ENCODE measurements at regions not wholly inside any gene's neighbourhood (a gene's known extent, or its start where the extent isn't known, plus 50 kb on each side); places are given as distances from the start of the nearest gene placed in this dataset.

DNA sequence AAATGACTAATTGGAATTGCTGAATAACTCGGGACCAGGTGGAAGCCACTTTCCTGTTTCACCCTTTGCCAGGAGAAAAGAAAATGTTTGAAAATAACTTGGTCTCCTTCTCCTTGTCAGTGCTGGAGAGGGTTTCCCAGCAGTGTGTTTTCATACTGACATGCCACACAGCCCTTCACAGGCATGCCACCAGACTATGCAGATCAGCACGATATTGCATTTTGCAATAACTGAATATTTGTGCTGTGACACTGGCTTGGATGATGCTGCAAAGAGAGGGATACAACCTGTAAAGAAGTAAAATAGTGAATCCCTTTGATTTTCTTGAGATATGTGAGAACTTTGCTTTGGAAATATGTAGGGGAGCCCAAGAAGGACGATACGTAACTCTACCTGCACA, 200.0 kb upstream of the NAV2 start:
- no peak for DNase-seq

DNA sequence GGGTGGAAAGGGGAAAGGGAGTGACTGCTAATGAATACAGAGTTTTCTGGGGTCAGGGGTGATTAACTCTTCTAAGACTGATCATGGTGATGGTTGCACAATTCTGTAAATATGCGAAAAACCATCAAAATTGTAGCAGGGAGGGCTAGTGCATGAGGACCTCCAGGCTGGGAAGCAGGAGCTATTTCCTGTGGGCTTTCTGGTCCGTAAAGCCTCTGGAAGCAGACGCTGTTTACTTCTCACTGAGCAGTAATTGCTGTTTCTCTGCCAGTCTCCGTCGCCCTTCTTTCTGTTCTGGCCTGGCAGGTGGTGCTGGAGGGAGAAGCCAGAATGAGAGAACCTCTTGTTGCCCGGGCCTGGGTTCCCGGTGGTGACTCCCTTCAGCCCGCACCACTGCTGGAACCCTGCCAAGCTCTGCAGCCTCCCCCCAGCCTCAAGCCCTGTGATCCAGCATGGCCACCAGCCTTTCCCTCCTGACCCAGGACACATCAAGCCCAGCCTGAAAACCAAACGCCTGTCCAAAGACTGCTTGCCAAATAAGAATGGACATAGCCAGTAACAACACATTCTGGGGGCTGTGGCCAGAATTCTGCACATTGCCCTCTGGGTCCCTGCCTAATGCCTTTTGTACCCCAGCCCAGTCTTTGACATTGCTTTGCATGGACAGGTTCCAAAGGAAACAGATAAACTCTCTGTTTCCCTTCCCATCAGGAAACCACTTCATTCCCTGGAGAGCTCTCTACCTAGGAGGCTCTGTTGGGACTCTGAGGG, 201.0 kb upstream of the NAV2 start:
- no peak for DNase-seq

GRCh38 chr11:19511066-19511412, 201.6 kb upstream of the NAV2 start:
- DNase-seq = no peak

DNA sequence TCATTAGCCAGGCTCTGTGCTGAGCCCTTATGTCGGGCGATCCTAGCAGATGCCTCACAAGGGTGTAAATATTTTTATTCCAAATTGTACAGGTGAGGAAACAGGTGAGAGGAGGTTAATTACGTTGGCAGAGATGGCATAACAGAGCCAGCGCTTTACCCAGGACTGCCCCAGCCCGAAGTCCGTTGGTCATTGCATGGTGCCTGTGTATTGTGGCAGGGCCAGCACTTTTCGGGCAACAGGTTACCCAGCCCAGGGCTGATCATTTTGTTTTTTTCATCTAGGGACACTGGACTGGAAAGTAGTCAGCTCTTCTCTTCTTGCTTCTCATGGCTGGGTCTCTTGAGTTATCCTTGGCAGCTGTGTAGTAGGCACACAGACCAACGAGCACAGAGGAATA, 202.2 kb upstream of the NAV2 start:
- DNase-seq = no peak

DNA sequence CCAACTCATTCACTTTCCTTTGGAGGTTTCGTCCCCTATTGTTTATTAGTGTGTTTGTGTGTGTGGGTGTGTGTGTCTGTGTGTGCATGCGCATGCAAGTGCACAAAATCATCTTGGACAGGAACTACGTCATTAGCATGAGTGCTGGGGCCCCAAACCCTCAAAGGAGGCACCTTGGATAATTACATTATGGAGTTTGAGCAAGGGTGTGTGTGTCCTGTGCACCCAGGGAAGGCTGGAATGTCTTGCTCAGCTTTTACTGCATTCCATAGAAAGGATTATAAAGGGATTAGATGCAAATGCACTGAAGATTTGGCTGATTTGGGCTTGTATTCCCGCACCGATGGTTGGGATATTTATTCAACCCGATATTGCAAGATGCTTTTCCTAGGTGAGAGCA, 203.4 kb upstream of the NAV2 start:
- no peak for DNase-seq

DNA sequence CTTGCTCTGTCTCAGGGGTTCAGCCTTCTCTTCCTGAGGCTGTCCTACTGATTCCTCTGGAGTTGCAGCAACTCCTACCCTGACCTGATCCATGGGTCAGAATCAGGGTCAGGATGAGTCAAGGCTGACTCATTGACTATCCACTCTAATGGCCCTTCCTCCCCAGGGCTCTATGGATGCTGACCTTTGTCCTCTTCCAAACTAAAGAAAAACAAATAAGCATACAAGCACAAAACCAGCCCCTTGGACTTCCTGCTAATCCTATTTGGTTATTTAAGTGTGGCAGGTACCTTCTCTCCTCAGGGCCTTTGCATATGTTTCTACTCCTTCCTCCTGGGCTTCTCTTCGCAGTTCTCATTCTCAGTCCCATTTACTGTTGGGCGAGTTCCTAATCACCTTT, 204.5 kb upstream of the NAV2 start:
- DNase-seq = no peak

- DNase-seq = no peak
These were observed 205.7 kb upstream of the NAV2 start for GRCh38 chr11:19506816-19507486.

GRCh38 chr11:19502691-19503253, 209.9 kb upstream of the NAV2 start:
- DNase-seq = no peak

GRCh38 chr11:19501631-19502030, 211.0 kb upstream of the NAV2 start:
- no peak for DNase-seq

- no peak for DNase-seq
These were observed 212.6 kb upstream of the NAV2 start for GRCh38 chr11:19499999-19500398.

- no peak for DNase-seq
These were observed 213.5 kb upstream of the NAV2 start for GRCh38 chr11:19499026-19499669.

DNA sequence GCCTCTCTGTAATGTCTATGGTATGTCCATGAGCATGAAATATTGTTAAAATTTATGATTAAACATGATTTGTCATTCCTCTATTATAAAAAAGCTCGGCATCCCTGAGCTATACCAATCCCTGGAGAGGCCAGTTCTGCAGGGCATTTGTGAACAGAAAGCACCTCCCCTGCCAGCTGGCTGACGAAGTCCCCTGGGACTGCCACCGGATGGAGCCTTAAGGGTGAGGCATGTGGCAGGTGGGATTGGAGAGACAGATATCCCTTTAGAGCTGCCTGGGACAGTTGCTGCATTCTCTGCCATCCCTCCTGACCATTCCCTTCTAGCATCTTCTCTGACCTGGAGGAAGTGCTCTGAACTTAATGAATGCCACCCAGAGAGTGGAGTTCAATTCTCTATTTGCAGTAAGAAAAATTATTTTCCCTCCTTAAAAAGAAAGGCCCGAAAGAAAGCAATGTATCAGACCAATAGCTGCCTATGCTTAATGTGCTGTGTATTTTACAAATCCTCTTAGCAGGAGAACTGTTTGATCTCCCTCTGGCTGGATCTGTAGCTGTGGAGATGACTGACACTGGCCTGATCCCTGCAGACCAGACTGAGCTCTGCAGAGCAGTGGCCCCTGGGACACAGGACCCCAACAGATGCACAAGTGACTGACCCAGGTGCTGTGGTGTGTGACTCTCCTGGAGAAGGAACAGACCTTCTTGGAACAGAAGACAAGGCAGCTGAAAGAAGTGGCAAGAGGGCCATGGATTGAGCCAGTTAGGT, 219.0 kb upstream of the NAV2 start:
- DNase-seq = no peak

DNA sequence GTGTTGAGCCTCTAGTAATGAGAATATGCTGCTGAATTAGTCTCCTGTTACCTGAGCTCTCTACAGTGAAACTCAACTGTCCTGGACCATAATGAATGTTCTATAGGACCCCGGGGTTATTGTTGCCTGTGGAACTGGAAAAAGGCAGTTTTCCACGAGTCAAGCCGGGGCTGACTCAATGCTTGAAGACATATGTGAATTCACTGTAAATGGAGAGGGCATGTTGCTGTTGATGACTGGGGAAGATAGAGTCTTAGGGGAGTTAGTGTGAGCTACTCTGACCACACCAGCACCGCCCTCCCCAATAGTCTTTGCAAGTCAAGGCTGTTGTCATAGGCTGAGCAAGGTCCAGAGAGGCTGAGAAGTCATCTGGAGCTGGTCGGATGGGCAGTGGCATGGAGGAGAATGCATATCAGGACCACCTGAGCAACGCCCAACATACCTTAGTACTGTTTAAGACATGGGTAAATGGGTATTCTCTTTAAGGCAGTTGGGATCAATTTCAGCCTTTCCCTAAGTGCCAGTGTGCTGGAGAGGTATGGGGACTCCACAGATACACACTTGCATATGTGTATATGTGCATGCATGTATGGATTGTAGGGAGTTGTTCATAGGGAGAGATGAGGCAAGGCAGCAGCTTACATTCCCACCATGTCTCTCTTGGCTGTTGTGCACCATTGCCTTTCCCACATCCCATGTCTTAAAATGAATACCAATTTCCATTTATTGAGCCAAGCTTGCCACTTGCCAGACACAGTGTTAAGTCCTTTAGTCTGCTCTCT, 230.1 kb upstream of the NAV2 start:
- no peak for DNase-seq

DNA sequence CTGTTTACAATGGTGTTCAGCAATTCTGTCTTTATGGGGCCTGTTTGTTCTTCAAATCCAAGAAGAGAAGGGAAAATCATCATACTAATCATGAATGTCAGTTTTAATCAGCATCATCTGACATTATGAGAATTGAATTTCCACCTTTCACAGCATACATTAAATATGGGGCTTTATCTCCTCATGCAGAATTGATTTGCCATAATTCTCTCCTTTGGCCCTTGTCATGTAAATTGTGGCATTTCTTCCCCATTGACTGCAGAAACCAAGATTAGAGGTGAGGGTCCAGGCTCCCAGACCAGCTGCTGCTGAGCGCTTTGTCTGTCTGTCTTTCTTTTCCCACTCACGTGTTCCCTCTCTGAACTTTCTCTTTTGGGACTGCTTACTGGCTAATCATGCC, 232.1 kb upstream of the NAV2 start:
- DNase-seq = no peak

- DNase-seq = no peak
These were observed 233.7 kb upstream of the NAV2 start for GRCh38 chr11:19478891-19479290.

DNA sequence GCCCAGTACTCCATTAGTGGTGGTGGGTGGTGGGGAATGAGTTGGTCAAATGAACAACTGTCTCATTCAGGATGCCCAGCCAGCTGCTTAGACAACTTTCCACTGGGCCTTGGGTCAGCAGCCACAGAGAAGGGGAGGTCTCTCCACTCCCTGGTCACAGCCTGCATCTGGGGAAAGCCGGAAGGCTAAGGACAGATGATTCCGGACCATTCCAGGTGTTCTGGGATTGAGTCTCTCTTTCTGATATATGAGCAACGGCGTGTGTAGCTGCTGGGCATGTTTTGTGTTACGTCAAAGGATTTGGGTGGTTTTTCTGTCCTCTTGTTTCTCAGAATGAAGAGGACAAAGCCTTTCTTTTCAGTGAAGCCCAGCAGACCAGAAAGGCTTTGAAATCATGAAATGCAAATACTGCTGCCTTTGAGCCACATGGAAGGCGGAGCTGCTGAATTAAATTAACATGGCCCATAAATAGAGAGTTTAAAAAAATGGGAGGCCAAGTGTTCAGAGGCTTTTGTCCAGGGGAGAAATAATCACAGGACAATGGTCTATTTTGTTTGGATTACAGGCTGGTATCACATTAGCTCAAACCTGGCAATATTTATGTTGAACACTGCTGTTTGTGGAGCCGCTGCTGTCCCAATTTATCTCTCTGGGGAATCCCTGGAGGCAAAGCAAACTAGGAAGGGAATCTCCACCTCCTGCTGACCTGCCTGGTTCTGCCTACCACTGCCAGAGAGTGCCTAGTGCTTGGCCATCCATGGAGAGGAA, 234.4 kb upstream of the E2F8 start:
- no peak for DNase-seq

GRCh38 chr11:19474211-19474610, 233.5 kb upstream of the E2F8 start:
- DNase-seq = no peak

GRCh38 chr11:19472679-19473078, 231.9 kb upstream of the E2F8 start:
- DNase-seq = no peak

DNA sequence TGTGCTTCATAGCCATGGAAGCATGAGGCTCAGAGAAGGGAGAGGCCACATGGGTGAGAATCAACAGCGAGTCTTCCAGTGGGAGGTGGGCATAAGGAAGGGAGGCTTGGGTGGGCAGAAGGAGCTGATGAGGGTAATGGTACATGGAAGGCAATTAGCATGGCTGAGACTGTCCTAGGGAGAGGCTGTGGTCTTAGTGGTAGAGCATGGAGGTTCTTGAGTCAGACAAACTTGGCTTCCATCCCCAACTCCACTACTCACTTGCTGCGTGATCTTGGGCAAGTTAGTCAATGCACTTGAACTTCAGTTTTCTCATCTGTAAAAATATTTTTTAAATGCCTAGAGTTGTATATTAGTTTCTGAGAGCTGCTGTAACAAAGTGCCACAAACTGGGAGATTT, 227.2 kb upstream of the E2F8 start:
- DNase-seq = no peak

DNA sequence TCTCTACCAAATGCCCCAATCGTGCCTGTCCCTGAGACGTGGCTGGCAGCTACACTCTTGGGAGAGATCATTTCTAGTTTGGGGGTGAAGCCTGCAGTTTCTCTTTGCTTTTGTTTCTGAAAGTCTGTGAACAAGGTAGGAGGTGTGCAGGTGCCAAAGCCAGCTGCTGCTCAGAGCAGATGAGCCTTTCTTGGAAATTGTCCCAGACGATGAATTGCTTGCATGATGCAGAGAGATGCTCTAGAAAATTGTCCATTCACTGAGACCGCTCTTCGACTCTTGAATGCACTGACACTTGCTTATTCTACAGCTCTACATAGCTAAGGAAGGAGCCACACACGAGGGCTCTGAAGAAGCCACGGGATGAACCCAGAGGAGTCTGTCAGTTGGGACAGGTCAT, 225.6 kb upstream of the E2F8 start:
- DNase-seq = no peak

DNA sequence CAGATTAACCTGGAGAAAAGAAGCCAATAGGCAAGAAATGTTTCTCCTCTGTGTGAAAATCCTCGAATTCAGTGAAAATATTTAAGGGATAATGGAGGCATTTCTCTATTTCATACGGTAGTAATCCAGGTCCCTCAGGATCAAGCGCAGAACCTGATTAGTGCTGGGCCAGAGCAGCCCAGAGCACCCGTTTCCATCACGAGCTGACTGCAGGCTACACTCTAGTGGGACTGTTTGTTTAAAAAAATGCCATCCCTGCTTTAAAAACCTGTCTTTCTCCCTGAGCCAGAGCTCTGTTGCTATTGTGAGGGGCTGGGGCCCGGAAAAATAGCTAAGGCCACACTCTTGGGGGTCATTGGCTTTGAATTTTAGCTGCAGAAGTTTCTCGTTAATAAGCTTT, 223.2 kb upstream of the E2F8 start:
- no peak for DNase-seq

Data from CD4-positive, alpha-beta T cell treated with Interleukin-10 for 1 hour (primary cell).